GM12875 (cell line): ENCODE measurements at regions not wholly inside any gene's neighbourhood (a gene's known extent, or its start where the extent isn't known, plus 50 kb on each side); places are given as distances from the start of the nearest gene placed in this dataset.

ENCODE experiments used
- H3K4me3 ChIP-seq: one replicate; pipeline ENCODE4 v1.5.1; 2011; ENCODE audit warnings: low read depth, low read length, control low read depth
- TF ChIP-seq, protein P1 (sequence below): IDR thresholded peaks from 2 replicates; pipeline ENCODE4 v1.5.1; 2011; ENCODE audit warnings: low read depth, mild to moderate bottlenecking, control low read depth, inconsistent platforms, low read length, moderate library complexity, borderline replicate concordance; ENCODE audit not compliant: insufficient read depth

DNA sequence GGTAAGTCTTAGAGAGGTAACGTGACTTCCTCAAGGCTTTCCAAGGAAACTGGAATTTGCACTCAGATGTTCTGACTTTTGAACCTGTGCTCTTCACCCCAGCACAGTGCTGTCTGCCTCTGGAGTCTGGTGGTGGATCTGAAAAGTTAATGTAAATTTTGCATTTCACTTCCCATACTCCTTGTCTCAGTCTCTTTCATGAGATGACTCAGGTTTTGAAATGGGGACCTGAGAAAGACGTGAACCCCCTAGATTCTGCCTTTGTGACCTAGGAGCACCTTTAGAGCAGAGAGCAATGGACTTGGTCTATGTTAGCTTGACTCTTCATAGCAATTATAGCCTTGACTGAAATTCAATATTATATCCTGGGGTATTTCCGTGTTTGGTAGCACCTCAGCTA, 223.0 kb downstream of the QKI start:
- H3K4me3 ChIP-seq: no peak overlapping the region
- TF ChIP-seq, protein P1, sequence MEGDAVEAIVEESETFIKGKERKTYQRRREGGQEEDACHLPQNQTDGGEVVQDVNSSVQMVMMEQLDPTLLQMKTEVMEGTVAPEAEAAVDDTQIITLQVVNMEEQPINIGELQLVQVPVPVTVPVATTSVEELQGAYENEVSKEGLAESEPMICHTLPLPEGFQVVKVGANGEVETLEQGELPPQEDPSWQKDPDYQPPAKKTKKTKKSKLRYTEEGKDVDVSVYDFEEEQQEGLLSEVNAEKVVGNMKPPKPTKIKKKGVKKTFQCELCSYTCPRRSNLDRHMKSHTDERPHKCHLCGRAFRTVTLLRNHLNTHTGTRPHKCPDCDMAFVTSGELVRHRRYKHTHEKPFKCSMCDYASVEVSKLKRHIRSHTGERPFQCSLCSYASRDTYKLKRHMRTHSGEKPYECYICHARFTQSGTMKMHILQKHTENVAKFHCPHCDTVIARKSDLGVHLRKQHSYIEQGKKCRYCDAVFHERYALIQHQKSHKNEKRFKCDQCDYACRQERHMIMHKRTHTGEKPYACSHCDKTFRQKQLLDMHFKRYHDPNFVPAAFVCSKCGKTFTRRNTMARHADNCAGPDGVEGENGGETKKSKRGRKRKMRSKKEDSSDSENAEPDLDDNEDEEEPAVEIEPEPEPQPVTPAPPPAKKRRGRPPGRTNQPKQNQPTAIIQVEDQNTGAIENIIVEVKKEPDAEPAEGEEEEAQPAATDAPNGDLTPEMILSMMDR: no peak

DNA sequence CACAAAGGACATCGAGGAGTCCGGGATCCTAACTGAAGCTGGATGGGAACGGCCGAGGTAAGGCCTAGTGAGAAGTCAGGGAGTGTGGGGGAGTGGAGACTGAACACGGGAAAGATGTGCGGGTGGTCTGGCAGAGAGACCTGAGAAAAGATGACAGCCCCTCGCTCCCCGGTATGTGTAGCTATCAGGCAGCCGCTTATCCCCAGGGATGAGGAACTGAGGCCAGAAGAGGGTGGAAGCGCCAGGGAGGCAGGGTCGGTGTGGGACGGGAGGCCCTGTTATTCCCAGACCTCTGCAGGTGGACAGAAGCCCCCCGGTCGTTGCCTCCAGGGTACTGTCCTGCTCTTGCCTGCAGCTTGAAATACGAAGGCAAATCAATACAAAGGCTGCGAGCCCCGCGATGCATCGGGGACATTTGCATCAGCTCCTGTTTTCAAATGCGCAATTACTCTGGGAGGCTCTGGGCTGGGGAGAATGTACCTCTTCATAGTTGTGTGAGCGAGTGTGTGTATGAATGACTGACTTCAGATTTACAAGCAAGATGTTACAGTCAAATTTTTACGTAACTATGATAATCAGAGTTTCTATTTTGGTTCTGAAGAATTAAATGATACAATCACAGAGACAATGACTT, 221.3 kb downstream of the QKI start:
- TF ChIP-seq, protein P1: no peak
- H3K4me3 ChIP-seq: no peak overlapping the region

DNA sequence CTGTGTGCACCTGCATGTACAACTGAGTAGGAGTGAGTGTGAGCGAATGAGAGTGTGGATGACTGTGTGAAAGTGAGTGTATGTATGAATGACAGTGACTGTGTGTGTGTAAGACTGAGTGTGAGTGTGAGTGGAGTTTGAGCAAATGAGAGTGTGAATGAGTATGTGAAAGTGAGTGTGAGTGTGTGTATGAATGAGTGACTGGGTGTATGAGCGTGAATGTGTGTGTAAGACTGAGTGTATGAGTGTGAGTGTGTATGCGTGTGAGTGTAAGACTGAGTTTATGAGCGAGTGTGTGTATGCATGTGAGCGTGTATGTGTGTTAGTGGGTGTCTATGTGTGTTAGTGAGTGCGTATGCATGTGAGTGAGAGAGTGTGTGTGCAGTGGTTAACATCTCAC, 220.8 kb downstream of the QKI start:
- no peak overlapping the region for H3K4me3 ChIP-seq
- TF ChIP-seq, protein P1: no peak

DNA sequence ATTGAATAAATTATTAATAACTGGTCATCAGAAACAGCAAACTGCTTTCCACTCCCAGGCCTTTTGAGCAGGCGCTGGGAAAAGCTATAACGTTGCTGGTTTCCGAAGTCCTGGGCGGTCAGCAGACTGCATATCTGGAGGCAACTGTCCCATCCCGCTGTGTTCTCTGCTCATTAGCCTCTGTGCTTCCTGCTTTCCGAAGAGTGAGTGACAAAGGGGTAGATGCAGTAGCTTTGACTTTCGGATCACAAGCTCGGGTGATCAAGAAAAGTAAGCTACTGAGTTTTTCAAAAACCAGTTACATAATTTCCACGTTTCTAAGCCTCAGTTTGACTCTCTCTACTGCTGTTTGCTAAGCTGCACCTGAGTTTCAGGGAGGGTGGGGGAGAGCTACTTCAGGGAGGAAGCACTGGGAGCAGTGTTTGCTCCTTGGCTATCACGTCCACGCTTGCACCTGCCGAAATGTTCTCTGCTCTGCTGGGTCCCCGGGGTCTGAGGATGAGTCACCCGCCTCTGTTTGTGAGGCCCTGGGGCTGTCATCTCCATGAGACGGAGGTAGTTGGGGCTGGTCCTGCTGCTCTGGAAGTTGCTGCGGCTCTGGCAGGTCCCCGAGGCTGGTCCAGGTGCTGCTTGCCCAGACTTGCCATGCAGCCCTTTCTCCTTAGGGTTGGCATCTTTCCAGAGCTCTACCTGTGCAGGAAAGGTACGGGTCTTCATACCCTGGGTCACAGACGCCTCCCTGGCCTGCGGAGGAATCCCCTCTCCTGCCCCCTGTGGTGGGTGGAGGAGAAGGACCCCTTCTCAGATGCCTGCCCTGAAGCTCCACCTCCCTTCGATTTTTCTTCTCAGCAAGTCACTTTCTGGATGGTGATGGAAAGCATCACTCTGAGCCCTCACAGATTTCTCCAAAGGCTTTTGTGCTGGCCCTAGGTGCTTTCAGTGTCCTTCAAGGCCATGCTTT, 220.0 kb downstream of the QKI start:
- H3K4me3 ChIP-seq: no peak overlapping the region
- TF ChIP-seq, protein P1: no peak

DNA sequence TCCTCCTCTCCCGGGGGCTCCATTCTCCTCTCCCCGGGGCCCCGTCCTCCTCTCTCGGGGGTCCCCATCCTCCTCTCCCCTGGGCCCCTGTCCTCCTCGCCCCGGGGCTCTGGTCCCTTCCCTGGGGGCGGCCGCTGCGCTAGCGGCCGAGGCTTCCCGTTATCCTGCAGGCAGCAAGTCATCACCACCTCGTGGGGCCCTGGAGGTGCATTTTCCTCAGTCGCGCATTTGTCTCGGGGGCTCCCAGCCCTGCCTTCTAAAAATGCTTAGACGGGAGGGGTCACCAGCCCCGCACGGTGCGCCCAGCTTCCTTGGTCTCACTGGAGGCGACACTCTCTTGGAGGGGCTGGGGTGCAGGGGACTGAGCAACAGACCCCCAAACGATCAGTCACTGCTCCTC, 216.5 kb downstream of the QKI start:
- TF ChIP-seq, protein P1: no peak
- no peak overlapping the region for H3K4me3 ChIP-seq

DNA sequence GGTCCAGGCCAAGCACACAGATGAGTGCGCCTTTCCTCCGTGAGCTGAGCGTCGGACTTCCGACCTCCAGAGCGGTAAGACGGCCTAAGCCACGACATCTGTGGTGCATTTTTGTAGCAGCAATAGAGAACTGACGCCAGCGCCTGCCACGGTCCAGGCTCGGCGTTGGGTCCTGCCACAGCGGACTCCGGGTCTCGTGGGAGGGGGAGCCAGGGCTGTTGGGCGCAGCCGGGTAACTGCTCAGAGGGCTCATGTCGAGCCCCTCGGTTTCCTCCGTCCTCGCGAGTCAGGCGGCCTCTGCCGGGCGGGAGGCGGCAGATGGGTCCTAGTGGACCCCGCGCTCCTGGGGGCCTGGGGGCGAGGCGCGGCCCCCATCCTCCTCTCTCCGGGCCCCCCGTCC, 216.1 kb downstream of the QKI start:
- TF ChIP-seq, protein P1: no peak
- H3K4me3 ChIP-seq: no peak overlapping the region
